Hepatic stellate cell (primary cell): ENCODE measurements at regions not wholly inside any gene's neighbourhood (a gene's known extent, or its start where the extent isn't known, plus 50 kb on each side); places are given as distances from the start of the nearest gene placed in this dataset.
A peak's percentile ranks its signal among the peaks of the same experiment; 100 is the strongest.

Experiments used
- DNase-seq: peaks from one replicate; pipeline ENCODE4 v3.0.0; 2011; ENCODE audit warnings: low spot score

DNA sequence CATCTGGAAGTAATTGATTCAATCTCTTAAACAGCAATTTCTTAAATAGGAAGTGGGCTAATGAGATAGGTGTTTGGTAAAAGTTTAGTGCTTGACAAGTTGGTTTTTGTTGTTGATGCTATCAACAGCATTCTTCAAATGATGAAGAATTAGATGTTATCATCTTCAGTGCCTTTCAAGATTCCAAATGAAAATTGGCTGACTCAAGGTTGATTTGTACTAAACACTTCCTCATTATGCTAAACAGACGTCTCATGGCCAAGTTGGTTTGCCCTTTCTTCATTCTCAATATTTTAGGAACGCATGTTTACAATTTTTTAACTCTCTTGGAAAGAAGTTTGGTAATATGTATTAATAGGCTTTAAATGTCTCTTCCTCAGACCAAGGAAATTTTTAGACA is 86.0 kb downstream of the MID1IP1 start:
- no peak for DNase-seq

- DNase-seq = no peak
Measured at GRCh38 chrX:38890326-38890725, 89.1 kb downstream of the MID1IP1 start.

- DNase-seq = no peak
Measured at GRCh38 chrX:38890963-38891362, 89.7 kb downstream of the MID1IP1 start.

- DNase-seq = no peak
Measured at GRCh38 chrX:38891641-38892413, 90.6 kb downstream of the MID1IP1 start.

DNA sequence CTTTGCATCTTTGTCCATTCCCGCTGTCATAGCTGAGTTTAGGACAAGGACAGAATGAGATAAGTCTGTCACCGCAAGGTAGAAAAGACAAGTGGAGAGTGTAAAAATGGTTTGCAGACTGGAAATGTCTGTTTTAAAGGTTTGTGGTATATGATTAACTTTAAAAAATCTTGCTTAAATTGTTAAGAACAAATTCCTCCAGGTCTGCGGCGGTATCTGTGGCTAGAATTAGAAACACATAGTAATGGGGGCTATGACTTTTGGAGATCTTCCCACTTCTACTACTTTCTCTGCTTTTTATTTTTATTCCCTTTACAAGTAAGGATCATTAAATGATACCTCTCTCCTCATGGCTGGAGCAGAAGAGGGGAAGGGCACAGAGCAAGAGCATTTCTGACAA is 92.2 kb downstream of the MID1IP1 start:
- no peak for DNase-seq

DNA sequence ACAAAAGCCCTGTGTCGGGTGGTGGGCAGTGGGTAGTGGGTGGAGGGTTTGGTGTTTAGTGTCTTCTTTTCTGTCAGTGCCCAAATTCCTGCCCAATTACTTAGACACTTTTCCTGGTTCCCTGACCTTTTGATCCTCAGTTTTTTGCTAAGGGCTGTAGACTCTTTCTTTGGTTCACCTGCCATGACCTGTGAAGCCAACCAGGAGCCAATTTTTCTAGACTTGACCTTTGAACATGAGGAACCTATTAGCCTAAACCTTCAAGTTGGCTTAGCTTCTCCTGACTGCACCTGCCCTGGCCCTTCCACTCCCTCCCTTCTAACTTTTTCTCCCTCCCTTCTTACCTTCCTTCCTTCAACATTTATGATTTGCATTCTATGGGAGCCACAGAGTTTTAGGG is 94.5 kb downstream of the MID1IP1 start:
- DNase-seq = no peak

DNA sequence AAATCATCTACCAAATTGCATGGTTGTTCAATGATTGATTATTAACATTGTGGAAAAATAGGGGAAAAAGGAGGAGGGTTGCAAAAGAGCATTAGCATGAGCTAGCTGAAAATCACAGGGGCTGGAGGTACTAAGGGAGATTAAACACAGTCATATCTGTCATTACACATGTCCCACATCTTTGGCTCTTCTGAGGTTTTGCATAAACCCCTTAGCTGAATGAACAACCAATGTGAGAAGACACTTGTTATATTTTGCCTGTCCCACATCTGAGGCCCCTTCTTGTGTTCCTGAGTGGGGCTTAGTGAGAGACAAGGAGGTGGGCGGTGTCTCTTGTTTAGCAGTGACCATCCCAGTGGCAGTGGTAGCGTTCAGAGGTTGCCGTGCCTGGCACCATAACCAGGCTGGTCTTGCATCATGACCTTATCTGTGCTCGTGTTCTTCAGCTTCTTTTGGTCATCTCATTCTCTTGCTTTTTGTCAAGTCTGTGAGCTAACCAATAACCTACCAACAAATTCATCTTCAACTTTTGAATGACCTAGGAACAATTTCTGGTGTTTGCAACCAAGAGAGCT is 95.6 kb downstream of the MID1IP1 start:
- no peak for DNase-seq

GRCh38 chrX:38898261-38898660 is 97.0 kb downstream of the MID1IP1 start:
- no peak for DNase-seq

GRCh38 chrX:38899650-38900049 is 98.4 kb downstream of the MID1IP1 start:
- DNase-seq = no peak

DNA sequence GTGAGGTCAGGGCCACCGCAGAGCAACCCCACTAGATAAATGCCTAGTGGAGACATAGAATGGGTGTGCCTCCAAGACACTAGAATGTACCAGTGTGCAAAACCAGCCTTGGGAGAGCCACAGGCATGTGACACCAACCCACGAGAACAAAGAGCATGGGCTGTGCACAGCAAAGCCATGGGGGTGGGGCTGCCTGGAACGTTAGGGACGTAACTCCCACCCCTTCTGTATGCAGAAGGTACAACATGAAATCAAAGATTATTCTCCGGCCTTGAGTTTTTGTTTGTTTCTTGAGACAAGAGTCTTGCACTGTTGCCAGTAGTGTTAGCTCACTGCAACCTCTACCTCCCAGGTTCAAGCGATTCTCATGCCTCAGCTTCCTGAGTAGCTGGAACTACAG is 99.5 kb downstream of the MID1IP1 start:
- no peak for DNase-seq

DNA sequence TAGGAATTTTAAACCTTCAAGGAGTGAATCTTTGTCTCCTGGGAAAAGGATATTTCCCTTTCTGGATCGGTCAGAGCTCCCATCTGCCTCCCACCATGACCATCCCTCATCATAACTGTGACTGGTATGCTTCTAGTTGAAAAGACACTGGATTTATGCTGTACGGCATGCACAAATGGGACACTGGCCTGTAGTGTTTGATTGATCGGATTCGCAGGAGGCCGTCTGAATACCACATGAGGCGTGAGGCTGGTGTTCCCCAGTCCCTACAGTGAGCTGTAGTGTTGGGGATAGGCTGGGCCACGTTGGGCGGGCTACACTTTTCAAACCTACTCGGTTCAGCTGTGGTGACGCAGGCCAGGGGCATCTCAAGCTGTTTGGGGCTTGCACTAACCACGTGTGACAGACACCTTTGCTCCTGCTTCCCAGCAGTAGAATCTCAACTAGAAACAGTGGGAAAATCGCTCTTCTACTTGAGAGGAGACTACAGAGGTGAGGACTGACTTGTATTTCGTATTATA is 101.8 kb downstream of the MID1IP1 start:
- no peak for DNase-seq

DNA sequence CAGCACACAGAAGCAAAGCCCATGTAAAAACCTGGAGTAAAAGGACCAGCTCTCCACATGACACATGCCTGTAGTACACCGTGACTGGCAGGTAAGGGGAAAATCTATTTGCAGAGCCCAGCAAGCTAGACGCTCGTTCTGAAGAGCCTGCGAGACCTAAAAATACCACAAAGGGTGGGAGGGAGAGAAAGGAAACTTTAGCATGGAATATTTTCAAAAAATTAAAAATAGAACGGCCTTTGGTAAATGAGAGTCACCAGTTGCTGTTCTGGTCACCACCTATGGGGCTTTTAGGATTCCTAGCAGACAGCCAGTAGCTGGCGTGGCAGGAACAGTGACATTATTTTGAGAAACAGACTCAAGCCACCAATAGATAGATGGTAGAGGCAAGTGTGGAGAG is 115.5 kb downstream of the MID1IP1 start:
- no peak for DNase-seq

- no peak for DNase-seq
Measured at GRCh38 chrX:38917954-38918353, 116.7 kb downstream of the MID1IP1 start.

DNA sequence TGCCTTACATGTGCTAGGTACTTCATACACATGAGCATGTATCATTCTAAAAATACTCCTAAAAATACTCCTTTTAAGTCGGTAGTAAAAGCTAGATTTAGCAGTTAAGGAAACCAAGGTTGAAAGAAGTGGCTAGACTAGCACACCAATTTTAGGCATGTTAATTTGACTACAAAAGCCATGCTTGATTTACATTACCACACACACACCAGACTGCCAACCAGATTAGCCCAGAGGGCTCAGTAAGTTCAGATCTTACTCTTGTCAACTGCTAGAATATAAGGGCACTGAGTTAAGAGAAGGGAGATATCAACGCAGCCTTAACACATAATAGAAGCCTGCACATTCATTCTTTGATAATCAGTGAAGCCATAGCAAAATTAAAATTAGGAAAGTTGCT is 117.9 kb downstream of the MID1IP1 start:
- no peak for DNase-seq

DNA sequence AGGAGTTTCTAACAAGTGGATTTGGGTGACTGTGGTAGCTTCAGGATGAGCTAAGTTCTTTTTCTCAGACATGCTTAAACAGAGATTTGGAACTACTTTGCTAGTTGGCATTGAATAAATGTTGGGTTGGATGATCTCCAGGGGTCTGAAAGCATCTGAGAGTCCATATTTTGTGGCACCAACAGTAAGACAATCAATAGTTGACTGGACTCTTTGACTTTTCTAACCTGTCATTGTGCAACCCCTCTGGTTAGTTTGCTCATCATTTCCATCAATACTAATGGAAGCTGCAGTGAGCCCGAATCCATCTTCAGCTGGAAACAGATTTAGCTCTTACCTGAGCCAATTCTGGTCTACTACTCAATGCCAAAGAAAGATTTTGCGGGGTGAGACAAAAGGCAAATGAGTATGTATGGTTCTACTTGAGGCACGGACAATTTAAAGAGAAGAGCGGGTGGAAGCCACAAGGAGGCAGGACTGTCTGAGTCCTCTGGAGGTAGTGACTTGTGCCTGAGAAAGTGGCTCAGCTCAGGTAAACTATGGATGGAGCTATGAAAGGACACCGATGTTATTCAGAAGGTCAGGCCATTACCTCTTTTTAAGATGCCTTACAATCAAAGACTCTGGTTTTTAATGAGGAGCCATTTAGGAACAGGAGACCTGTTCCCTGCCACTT is 118.7 kb downstream of the MID1IP1 start:
- DNase-seq = no peak

- no peak for DNase-seq
Measured at GRCh38 chrX:38923451-38923969, 122.3 kb downstream of the MID1IP1 start.

GRCh38 chrX:38927592-38927991 is 126.3 kb downstream of the MID1IP1 start:
- no peak for DNase-seq

DNA sequence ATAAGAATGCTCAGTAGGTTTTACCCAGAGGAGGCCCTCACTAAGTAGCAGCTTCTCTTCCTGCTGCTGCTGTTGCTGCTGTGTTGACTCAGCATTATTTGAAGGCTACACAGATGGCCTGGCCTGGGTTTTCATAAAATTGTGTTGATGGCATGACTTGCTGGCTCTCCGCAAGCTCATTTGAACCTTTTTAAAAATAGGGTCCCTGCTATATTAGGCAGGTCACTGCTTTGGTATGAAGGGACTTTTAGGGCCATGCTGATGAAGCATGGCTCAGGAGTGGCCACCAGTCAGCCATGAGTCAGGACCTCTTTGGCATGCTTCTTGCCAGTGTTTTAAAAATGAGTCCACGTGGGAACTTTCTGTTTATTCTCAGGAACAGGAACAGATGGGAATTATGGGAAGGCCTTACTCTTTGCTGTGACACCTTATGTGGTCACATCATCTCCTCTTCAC is 128.7 kb downstream of the MID1IP1 start:
- DNase-seq = peak; percentile 34

- DNase-seq = no peak
Measured at GRCh38 chrX:38930474-38930873, 129.2 kb downstream of the MID1IP1 start.

GRCh38 chrX:38935561-38935960 is 134.3 kb downstream of the MID1IP1 start:
- no peak for DNase-seq

DNA sequence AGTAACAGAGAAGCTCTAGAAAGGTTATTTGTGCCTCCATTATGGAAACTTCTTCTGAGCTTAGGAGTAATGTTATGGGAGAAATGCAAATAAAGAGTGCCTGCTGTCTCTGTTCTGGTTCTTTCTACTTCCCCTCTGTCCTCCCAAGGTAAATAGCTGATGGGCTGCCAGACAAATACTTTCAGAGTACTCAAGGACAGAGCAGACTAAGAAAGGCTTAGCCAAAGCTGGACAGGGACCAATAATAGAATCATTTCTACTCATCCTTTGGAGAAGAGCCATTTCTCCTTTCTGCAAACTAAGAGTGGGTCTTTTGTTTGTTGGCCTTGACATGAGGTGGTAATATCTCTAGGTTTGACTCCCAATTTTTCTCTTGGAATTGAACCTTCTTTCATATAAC is 136.1 kb downstream of the MID1IP1 start:
- no peak for DNase-seq

GRCh38 chrX:38937926-38938325 is 136.7 kb downstream of the MID1IP1 start:
- no peak for DNase-seq

GRCh38 chrX:38939067-38939466 is 137.8 kb downstream of the MID1IP1 start:
- DNase-seq = no peak
